ENCODE measurements at regions not wholly inside any gene's neighbourhood (a gene's known extent, or its start where the extent isn't known, plus 50 kb on each side); places are given as distances from the start of the nearest gene placed in this dataset.

DNA sequence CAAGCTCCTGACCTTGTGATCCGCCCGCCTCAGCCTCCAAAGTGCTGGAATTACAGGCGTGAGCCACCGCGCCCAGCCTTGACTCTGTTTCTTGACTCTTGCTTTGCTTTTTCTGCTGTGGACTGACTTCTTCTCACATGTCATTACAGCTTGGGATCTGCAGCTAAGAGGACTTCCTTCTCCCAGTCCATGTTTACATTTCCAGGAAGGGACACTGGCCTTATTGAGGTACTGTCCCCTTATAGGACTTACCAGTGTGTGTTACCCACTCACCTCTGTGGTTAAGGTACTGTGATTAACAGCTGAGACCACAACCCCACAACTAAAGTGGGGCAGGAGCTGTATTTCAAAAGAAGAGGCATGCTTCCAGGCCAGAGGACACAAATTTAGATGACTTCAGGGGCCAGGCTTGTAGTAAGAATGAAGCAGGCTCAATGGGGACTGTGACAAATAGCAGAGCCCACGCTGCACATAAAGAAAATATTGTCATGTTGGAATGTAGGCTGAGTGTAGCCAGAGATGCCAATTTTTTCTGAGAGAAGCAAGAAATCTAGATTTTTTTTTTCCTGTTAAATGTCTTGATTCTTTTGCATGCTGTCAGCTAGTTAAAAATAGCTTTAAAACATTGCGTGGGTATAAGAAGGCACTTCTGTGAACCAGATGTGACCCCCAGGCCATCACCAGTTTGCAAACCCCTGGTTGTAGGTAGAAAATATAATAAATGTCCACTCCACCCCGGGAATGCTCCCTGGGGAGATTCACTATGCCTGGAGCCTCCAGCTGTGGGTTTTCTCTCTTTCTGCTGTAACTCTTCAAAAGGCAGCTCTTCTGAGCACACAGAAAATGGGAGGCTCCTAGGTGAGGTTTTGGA is 75.0 kb downstream of the PTPDC1 start:
- TF ChIP-seq, protein P1, sequence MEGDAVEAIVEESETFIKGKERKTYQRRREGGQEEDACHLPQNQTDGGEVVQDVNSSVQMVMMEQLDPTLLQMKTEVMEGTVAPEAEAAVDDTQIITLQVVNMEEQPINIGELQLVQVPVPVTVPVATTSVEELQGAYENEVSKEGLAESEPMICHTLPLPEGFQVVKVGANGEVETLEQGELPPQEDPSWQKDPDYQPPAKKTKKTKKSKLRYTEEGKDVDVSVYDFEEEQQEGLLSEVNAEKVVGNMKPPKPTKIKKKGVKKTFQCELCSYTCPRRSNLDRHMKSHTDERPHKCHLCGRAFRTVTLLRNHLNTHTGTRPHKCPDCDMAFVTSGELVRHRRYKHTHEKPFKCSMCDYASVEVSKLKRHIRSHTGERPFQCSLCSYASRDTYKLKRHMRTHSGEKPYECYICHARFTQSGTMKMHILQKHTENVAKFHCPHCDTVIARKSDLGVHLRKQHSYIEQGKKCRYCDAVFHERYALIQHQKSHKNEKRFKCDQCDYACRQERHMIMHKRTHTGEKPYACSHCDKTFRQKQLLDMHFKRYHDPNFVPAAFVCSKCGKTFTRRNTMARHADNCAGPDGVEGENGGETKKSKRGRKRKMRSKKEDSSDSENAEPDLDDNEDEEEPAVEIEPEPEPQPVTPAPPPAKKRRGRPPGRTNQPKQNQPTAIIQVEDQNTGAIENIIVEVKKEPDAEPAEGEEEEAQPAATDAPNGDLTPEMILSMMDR (IDR thresholded peaks at IDR 0.05; ENCODE audit: low read depth, low read length) = no peak
- no peak for DNase-seq (ENCODE audit: low read depth, low spot score)
- in situ Hi-C loops (cut with HindIII; ENCODE audit: low sequenced_read_pairs) = no loop called here
- no peak overlapping the region for H3K4me3 ChIP-seq (ENCODE audit: low read depth, low read length)

DNA sequence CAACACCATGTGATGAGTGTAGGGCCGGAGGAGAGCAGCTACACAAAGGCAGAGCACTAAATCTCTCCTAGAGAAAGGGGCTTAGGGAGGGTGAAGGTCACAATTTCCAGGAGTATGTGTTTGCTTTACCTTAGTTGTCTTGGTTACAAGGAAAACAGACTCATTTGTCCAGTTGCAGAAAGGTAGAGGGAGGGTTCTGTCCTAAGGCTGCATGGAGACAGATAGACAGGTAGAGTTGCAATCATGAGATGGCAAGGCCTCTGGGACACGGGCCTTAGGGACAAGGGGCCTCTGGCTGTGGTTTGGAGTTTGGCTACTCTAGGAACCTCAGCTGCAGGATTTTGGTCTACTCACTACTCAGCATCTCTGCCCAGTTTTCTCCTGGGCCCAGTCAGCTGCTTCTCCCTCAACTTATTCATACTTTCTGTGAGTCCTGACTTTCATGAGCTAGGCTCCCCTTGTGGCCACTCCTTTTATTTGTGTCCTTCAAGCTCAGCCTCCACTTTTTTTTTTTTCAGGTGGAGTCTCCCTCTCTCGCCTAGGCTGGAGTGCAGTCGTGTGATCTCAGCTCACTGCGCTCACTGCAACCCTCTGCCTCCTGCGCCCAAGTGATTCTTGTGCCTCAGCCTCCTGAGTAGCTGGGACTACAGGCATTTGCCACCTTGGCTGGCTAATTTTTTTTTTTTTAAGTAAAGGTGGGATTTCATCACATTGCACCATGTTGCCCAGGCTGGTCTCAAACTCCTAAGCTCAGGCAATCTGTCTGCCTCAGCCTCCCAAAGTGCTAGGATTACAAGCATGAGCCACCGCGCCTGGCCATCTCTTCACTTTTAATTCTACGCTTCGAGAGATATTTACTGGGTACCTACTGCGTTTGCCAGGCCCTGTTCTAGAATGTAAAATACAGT is 76.6 kb downstream of the PTPDC1 start:
- in situ Hi-C loops (cut with HindIII; ENCODE audit: low sequenced_read_pairs) = no loop called here
- TF ChIP-seq, protein P1 (IDR thresholded peaks at IDR 0.05; ENCODE audit: low read depth, low read length) = peak; percentile 20
- no peak for DNase-seq (ENCODE audit: low read depth, low spot score)
- no peak overlapping the region for H3K4me3 ChIP-seq (ENCODE audit: low read depth, low read length)

DNA sequence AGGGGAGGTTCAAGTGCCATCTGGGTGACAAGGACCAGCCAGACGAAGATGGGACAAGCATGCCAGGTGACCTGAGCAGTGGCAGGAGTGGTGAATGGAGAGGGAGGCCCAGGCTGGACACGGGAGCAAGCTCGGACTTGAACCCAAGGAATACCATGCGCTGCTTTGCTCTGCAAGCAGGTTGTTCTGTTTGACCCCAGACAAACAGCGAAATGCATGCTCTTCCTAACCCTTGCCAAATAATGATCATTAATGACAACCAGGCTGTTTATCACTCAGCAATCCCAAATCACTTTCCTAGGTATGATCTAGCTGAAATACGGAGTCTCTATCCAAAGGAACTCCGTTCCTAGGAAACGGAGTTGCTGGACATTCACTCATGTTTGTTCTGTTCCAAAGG is 77.4 kb downstream of the PTPDC1 start:
- in situ Hi-C loops (cut with HindIII; ENCODE audit: low sequenced_read_pairs) = no loop called here
- no peak for DNase-seq (ENCODE audit: low read depth, low spot score)
- no peak overlapping the region for H3K4me3 ChIP-seq (ENCODE audit: low read depth, low read length)
- TF ChIP-seq, protein P1 (IDR thresholded peaks at IDR 0.05; ENCODE audit: low read depth, low read length) = no peak

DNA sequence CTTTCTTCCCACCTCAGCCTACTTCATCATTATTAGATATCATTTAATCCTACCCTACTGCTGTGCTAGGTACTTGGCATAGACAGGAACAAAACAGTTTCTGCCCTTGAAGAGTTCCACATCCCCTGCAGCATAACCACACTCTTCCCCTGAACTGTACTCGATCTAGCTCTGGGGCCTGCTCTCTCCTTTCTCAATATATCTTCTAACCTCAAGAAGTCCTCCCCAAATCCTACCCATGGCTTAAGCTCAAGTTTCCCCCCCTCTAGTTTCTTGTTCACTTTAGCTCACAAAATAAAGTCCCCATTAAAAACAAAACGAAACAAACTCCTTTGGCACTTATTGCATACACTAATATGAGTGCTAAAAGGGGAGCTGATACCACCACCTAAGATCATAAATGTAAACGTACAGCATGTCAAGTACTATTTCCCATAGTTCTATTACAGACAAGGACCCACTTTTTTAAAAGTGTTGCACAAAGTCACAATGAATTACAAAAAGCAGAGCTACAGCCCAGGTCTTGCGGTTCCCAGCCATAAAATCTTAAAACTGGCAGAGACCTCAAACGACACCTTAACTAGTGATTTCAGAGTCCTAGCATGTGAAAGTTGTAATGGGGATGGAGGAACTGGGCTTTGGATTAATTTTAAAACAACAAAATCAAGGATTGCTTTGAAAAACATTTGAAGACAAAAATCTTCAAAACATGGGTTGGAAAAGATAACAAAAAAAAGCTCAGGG is 80.7 kb downstream of the PTPDC1 start:
- in situ Hi-C loops (cut with HindIII; ENCODE audit: low sequenced_read_pairs) = no loop called here

DNA sequence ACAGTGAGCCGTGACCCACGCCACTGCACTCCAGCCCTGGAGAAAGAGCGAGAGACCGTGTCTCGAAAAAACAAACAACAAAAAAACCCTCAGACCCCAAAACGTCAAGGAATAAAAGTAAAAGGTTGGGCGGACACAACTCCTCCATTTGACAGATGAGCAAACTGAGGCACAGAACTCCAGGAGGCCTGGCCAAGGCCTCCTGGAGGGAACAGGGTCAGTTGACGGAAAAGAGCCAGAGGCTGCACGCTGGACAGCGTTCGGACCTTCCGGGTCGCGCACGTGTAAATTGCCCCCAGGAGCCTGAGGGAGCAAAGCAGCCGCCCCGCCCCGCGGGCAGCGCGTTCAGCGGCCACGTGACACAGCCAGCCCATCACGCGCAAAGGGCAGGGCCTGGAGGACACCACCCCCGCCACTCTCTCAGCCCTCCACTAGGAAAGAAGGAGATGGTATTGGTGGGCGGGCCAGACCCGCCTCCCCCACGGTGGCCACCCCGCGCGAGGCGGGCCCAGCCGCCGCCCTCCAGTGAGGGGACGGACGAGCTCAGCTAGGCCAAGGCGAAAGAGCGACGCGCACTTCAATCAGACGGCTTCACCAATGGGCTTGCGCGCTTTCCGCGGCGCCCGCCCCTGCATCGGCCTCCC is 81.5 kb downstream of the PTPDC1 start:
- peak; percentile 99 for DNase-seq (ENCODE audit: low read depth, low spot score)
- TF ChIP-seq, protein P1 (IDR thresholded peaks at IDR 0.05; ENCODE audit: low read depth, low read length) = no peak
- in situ Hi-C loops (cut with HindIII; ENCODE audit: low sequenced_read_pairs) = no loop called here

More for the DNA sequence above, 80.7 kb downstream of the PTPDC1 start:
- H3K4me3 ChIP-seq (ENCODE audit: low read depth, low read length) = no peak overlapping the region
- no peak for DNase-seq (ENCODE audit: low read depth, low spot score)
- TF ChIP-seq, protein P1 (IDR thresholded peaks at IDR 0.05; ENCODE audit: low read depth, low read length) = no peak

More for the DNA sequence above, 81.5 kb downstream of the PTPDC1 start:
- H3K4me3 ChIP-seq (ENCODE audit: low read depth, low read length) = peak overlapping the region; percentile 64

Data from astrocyte of the spinal cord (primary cell).